Testis (tissue), 2 donors: ENCODE measurements at regions not wholly inside any gene's neighbourhood (a gene's known extent, or its start where the extent isn't known, plus 50 kb on each side); places are given as distances from the start of the nearest gene placed in this dataset.

Experiments
- DNase-seq: peaks from one replicate; pipeline ENCODE4 v3.0.0-alpha.2; 2019
- H3K27ac ChIP-seq, 2 donors: fragments of 200-600 bp; sonication (generic); one replicate each; pipeline ENCODE4 v1.5.1; 2019
- H3K27me3 ChIP-seq: fragments of 200-600 bp; sonication (generic); one replicate; pipeline ENCODE4 v1.5.1; 2019
- H3K36me3 ChIP-seq: fragments of 200-600 bp; sonication (generic); one replicate; pipeline ENCODE4 v1.5.1; 2017; ENCODE audit warnings: low read depth; ENCODE audit errors: missing control alignments
- H3K4me1 ChIP-seq: fragments of 200-600 bp; sonication (generic); one replicate; pipeline ENCODE4 v1.5.1; 2019
- H3K4me3 ChIP-seq, 2 donors: fragments of 200-600 bp; sonication (generic); one replicate each; pipeline ENCODE4 v1.5.1; 2017 to 2019
- H3K9me3 ChIP-seq: fragments of 200-600 bp; sonication (generic); one replicate; pipeline ENCODE4 v1.5.1; 2017
- POLR2A ChIP-seq: fragments of 450-650 bp; IDR thresholded peaks from one replicate; pipeline ENCODE4 v1.6.1; 2017; ENCODE audit warnings: antibody characterized with exemption, mild to moderate bottlenecking, moderate library complexity
- WGBS, 2 donors: methylation state at CpG; one replicate each; pipeline ENCODE4 v1.1.5; 2018; 5-methylcytosine and 5-hydroxymethylcytosine counted together
- intact Hi-C: fragments of 100-400 bp; cut with DNase I; formaldehyde crosslinking; loops from one replicate; pipeline ENCODE4 v1.15.1; 2023; ENCODE audit warnings: low total_unique reads
- TF ChIP-seq, protein P1 (sequence below), 3 experiments: fragments of 450-650 bp in 2 of 3; fragments of 200-600 bp in 1 of 3; sonication (generic) in 1 of 3; IDR thresholded peaks; one replicate each; pipeline ENCODE4 v1.5.1; 2016 to 2019; ENCODE audit warnings: antibody characterized with exemption in 3 of 3, mild to moderate bottlenecking in 2 of 3, moderate library complexity in 1 of 3

DNA sequence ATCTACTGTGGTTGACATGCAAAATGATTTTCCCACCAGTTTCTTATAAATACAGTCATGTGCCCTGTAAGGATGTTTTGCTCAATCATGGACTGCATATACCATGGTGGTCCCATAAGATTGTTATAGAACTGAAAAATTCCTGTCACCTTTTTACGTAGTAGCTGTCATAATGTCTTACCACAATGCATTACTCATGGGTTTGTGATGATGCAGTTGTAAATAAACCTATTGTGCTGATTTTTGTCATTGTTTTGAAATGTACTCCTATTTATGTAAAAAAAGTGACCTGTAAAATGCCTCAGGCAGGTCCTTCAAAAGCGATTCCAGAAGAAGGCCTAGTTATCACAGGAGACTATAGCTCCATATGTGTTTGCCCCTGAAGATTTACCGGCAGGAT is 695.4 kb upstream of the KIF2B start:
- WGBS, 2 donors: 88 to 93% methylated on average over 3 of the region's 3 CpGs
- DNase-seq: no peak
- Histone ChIP-seq H3K27me3 (no peaks in the 10 kb centered on the region), H3K9me3 (no peaks in the 10 kb centered on the region), H3K36me3 (no peaks in the 10 kb centered on the region), H3K27ac (no peak overlapping the region), H3K4me1 (no peaks in the 10 kb centered on the region), H3K4me3 (no peak overlapping the region)
- intact Hi-C loops: no loop called here
- TF ChIP-seq POLR2A: no peak
- TF ChIP-seq, protein P1, sequence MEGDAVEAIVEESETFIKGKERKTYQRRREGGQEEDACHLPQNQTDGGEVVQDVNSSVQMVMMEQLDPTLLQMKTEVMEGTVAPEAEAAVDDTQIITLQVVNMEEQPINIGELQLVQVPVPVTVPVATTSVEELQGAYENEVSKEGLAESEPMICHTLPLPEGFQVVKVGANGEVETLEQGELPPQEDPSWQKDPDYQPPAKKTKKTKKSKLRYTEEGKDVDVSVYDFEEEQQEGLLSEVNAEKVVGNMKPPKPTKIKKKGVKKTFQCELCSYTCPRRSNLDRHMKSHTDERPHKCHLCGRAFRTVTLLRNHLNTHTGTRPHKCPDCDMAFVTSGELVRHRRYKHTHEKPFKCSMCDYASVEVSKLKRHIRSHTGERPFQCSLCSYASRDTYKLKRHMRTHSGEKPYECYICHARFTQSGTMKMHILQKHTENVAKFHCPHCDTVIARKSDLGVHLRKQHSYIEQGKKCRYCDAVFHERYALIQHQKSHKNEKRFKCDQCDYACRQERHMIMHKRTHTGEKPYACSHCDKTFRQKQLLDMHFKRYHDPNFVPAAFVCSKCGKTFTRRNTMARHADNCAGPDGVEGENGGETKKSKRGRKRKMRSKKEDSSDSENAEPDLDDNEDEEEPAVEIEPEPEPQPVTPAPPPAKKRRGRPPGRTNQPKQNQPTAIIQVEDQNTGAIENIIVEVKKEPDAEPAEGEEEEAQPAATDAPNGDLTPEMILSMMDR (IDR thresholded peaks at IDR 0.05): no peak

DNA sequence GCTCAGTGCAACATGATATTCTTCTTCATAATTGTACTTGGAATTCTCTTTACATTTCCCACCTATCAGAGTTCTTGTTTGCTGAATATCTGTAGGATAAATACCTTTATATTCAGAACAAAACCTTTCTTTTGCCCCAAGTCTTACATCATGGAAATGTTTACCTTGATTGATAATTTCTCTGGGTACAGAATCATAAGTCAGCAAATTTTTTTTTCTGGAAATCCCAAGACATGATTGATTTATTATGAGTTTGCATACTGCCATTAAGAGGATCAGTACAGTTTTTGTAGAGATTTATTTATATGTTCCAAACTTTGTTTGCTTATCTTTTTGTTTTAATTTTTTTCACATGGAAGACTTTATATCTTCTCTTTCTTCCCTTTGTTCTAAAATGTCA is 699.8 kb upstream of the KIF2B start:
- Histone ChIP-seq H3K4me3 (no peak overlapping the region), H3K36me3 (no peaks in the 10 kb centered on the region), H3K4me1 (no peaks in the 10 kb centered on the region), H3K27me3 (no peaks in the 10 kb centered on the region), H3K27ac (no peak overlapping the region), H3K9me3 (no peaks in the 10 kb centered on the region)
- no peak for TF ChIP-seq POLR2A
- TF ChIP-seq, protein P1 (IDR thresholded peaks at IDR 0.05): no peak
- intact Hi-C loops: no loop called here
- DNase-seq: no peak

DNA sequence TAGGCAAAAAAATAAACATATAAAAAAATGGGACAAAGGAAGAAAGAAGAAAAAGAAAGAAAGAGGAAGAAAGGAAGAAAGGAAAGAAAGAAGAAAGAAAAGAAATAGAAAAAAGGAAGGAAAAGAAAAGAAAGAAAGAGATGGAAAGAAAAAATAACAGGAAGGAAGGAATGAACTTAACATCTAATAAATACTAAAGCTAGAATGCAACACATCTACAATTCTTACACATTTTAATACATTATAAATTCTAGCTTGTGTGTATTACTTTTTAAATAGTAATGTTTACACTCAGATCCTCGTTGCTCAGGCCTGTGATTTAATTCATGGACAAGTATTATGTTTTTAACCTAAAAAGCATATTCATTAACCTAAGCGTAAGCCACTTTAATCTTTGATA is 703.0 kb upstream of the KIF2B start:
- TF ChIP-seq, protein P1 (IDR thresholded peaks at IDR 0.05): no peak
- TF ChIP-seq POLR2A: no peak
- no peak overlapping the region for H3K4me3 ChIP-seq
- H3K9me3 ChIP-seq: no peaks in the 10 kb centered on the region
- WGBS, 2 donors: 78 to 84% methylated on average over 2 of the region's 2 CpGs
- H3K36me3 ChIP-seq: no peaks in the 10 kb centered on the region
- DNase-seq: no peak
- H3K27ac ChIP-seq: no peak overlapping the region
- H3K27me3 ChIP-seq: no peaks in the 10 kb centered on the region
- intact Hi-C loops: no loop called here
- H3K4me1 ChIP-seq: no peaks in the 10 kb centered on the region

DNA sequence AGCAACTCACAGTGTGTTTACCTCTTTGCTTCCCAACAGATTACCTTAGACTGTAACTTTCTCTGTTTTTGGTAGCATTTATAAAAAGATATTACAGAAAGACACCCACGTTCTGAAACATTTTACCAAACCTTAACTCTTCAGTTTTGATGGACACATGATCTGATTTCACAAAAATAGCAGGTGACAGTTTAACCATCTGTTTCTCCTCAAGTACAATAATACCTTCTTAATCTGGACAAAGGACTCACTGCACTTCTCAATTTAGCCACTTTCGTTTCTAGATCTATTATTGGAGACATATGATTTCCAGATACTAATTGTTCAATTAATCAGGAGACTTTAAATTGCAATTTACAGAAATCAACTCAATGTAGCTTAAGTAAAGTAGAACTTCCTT is 703.8 kb upstream of the KIF2B start:
- intact Hi-C loops: no loop called here

DNA sequence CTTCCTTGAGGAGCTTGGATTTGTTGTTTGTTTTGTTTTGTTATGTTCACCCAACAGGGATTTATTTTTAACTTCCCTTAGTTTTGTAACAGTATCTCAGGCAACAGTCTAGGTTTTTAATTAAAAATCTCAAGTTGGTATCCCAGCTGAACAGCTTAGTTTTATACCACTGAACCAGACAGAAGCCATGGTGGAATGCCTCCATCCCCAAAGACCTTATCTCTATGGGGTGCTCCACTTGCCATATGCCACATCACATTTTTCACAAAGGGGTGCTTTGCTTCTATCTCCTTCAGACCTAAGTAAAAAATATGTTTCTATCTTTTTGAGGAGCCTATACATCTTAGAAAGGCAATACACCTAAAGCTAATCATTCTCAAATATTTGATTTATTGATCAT is 715.8 kb upstream of the KIF2B start:
- no peak overlapping the region for H3K4me3 ChIP-seq
- TF ChIP-seq, protein P1 (IDR thresholded peaks at IDR 0.05): no peak
- TF ChIP-seq POLR2A: no peak
- H3K36me3 ChIP-seq: no peaks in the 10 kb centered on the region
- DNase-seq: no peak
- no peaks in the 10 kb centered on the region for H3K27me3 ChIP-seq
- intact Hi-C loops: no loop called here
- no peaks in the 10 kb centered on the region for H3K4me1 ChIP-seq
- H3K27ac ChIP-seq: no peak overlapping the region
- no peaks in the 10 kb centered on the region for H3K9me3 ChIP-seq

More for the DNA sequence above, 703.8 kb upstream of the KIF2B start:
- Histone ChIP-seq H3K36me3 (no peaks in the 10 kb centered on the region), H3K27ac (no peak overlapping the region), H3K27me3 (no peaks in the 10 kb centered on the region), H3K4me3 (no peak overlapping the region), H3K9me3 (no peaks in the 10 kb centered on the region), H3K4me1 (no peaks in the 10 kb centered on the region)
- TF ChIP-seq, protein P1 (IDR thresholded peaks at IDR 0.05): no peak
- TF ChIP-seq POLR2A: no peak
- DNase-seq: no peak
- 66 to 72% methylated on average over 2 of the region's 2 CpGs for WGBS, 2 donors
